GM19328 (cell line): ENCODE measurements at regions not wholly inside any gene's neighbourhood (a gene's known extent, or its start where the extent isn't known, plus 50 kb on each side); places are given as distances from the start of the nearest gene placed in this dataset.
"Not testable (repeated sequence)": the region's sequence is repeated elsewhere in the genome, so short reads cannot be mapped to it uniquely, and the experiment has no call there.

Source experiments
- ATAC-seq: cut with Tn5 transposase; IDR thresholded peaks from one replicate; pipeline ENCODE4 v1.9.1; 2021; ENCODE audit warnings: mild to moderate bottlenecking, moderate library complexity; ENCODE audit not compliant: unreplicated experiment

- no peak for ATAC-seq
Observed at GRCh38 chr2:101610750-101611315, 86.7 kb upstream of the MAP4K4 start.

DNA sequence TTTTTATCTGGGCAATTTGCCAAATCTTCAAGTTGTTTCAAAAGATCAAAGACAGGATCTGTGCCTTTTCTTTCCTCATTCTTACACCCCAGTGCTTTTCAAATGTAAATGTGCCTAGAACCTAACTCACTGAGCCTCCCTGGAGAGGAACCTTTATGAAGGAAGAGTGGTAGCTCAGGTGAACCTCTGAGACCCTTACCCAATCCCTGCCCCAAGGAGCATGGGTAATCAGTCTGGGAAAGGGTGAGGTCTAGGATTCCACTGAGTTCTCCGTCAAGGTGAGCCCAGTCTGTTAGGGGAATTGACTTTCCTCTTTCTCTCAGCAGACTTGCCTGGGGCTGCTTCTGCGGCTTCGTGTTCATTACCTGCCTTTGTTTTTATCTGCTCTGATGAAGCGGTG, 88.1 kb upstream of the MAP4K4 start:
- no peak for ATAC-seq

DNA sequence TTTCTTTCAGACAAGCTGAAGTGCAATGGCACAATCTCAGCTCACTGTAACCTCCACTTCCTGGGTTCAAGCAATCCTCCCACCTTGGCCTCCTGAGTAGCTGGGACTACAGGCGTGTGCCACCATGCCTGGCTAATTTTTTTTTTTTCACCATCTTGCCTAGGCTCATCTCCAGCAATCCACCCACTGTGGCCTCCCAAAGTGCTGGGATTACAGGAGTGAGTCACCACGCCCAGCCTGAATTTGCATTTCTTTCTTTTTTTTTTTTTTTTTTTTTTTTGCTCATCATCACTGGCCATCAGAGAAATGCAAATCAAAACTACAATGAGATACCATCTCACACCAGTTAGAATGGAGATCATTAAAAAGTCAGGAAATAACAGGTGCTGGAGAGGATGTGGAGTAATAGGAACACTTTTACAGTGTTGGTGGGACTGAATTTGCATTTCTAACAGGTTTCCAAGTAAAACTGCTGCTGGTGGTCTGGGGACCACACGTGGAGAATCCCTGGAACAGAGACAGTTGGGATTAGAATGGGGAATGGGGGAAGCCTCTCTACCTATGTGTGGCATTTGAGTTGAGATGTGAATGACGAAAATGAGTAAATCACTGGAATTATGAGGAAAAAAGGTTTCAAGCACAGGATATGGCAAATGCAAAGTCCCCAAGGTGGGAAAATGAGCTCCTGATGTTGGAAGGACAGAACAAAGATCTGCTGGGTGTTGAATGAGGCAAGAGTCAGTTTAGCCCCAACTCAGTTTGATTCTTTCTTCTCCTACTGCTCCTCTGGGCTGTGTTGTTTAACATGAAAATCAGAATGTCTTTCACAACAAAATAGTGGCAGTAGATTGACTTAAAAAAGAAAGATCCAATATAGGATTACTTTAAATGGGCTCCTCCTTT, 88.8 kb upstream of the MAP4K4 start:
- ATAC-seq: no peak

- ATAC-seq: no peak
Observed at GRCh38 chr2:101597347-101597944, 100.1 kb upstream of the MAP4K4 start.

GRCh38 chr2:101596333-101596732, 101.2 kb upstream of the MAP4K4 start:
- no peak for ATAC-seq

- ATAC-seq: no peak
Observed at GRCh38 chr2:101587251-101587650, 110.3 kb upstream of the MAP4K4 start.

DNA sequence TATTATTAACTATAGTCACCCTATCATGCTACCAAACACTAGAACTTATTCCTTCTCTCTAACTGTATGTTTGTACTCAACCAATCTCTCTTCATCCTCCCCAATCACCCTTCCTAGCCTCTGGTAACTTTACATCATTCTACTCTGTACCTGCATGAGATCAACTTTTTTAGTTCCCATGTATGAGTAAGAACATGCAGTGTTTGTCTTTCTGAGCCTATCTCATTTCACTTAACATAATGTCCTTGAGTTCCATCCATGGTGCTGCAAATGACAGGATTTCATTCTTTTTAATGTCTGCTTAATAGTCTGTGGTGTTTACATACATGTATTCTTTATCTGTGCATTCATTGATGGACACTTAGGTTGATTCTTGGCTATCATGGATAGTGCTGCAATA, 108.9 kb upstream of the RFX8 start:
- no peak for ATAC-seq

DNA sequence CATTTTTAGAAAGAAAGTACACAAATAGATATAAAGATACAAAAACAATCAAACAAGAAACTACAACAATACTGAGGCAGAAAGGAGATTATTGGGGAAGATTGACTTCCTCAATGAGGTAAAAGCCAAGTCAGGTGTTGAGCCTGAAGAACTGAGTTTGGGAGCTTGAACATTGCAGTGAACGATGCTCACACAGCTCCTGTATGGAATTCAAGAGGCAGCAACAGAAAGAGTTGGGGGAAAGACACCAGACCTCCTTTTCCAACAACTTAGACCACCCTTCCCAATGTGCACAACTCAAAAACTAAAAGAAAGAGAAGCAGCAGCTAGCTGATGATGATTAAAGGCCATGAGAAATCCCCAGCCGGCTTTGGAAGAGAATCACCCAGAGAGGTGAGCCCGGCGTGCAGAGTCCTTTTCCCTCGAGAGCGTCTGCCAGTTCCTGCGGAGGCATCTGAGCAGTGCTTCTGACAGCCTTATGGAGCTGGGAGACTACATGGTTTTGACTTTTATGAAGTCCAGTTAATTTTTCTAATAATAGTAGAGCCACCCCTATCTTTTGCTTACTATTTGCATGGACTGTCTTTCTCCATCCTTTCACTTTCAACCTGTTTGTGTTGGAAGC, 106.9 kb upstream of the RFX8 start:
- no peak for ATAC-seq

DNA sequence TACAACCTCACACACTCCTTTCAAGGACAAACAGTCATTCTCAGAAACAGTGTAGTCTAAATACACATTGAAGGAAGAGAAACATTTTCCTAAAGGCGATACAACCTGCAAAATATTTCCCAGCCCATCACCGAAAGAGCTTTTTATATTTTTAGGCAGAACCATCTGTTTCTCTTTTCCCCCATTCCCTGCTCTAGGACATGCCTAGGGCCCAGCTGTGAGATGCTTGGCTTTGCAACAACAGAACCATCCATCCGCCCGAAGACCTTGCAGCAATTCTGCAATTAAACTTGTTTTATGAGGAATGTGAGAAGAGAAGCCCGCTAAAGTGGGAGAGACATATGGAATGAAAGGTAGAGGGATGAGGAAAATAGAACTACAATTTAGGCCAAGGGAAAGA, 105.6 kb upstream of the RFX8 start:
- ATAC-seq: no peak

DNA sequence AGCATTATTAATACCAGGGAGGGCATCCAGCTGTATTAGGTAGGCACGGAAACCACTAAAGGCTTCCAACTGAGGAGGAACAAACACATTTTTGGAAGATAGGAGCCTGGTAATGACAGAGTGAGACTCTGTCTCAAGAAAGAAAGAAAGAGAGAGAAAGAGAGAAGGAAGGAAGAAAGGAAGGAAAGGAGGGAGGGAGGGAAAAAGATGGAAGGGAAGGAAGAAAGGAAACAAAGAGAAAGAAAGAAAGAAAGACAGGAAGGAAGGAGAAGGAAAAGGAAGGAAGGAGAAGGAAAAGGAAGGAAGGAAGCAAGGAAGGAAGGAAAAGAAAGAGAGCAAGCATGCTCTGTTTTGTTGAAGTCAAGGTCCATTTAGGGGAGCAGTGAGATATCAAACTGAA, 103.8 kb upstream of the RFX8 start:
- no peak for ATAC-seq

GRCh38 chr2:101578135-101578534, 103.2 kb upstream of the RFX8 start:
- ATAC-seq: not testable (repeated sequence)

DNA sequence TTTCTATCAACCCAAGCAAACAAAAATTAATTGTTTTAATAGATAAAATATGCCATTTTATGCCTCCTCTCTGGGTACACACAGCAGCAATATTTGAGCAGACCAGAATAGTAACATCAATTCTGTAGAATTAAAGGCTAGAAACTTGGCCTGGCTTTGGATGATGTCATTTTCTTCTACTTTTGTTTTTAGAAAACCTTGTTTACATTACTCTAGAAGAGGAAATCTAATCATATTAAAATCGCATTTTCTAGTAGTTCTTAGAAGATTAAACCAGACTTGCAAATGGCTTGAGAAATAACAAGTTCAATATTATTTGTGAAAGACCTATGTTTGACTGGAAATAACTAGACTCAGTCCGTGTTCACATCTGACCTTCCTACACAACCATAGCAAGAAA, 102.3 kb upstream of the RFX8 start:
- no peak for ATAC-seq

- no peak for ATAC-seq
Observed at GRCh38 chr2:101574622-101575021, 99.7 kb upstream of the RFX8 start.

GRCh38 chr2:101571951-101572350, 97.0 kb upstream of the RFX8 start:
- ATAC-seq: no peak

GRCh38 chr2:101569886-101570520, 95.1 kb upstream of the RFX8 start:
- no peak for ATAC-seq

- no peak for ATAC-seq
Observed at GRCh38 chr2:101568969-101569368, 94.1 kb upstream of the RFX8 start.

GRCh38 chr2:101566632-101567228, 91.8 kb upstream of the RFX8 start:
- no peak for ATAC-seq

DNA sequence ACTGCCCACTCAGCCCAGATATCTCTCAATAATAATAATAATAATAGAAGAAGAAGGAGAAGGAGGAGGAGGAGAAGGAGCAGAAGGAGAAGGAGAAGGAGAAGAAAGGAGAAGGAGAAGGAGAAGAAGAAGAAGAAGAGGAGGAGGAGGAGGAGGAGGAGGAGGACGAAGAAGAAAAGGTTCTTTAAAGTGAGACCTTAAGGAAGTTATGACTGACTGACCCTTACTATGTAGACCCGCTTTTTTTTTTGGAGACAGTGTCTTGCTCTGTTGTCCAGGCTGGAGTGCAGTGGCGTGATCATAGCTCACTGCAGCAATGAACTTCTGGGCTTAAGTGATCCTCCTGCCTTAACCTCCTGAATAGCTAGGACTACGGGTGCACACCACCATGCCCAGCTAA, 88.9 kb upstream of the RFX8 start:
- ATAC-seq: no peak

DNA sequence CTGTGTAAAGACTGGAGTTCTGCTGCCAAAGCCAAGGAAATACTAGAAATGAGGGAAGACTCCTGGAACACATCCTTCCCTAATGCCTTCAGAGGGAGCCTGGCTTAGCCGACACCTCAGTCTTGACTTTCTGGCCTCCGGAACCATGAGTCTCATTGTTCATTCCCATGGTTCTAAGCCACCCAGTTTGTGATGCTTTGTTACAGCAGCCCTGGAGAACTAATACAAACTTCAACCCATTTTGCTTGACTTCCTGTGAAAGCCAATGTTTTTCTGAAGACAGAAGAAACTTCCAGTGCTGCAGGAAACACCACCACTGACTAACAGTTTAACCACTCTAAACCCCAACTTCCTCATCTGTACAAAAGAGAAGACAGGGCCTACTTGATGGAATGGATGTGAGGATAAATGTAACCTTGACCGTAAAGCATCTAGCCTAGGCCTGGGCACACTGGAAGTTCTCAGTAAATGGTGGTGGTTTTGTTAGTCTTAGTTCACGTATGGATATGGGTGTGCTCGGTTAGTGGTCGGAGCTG, 85.9 kb upstream of the RFX8 start:
- ATAC-seq: no peak

DNA sequence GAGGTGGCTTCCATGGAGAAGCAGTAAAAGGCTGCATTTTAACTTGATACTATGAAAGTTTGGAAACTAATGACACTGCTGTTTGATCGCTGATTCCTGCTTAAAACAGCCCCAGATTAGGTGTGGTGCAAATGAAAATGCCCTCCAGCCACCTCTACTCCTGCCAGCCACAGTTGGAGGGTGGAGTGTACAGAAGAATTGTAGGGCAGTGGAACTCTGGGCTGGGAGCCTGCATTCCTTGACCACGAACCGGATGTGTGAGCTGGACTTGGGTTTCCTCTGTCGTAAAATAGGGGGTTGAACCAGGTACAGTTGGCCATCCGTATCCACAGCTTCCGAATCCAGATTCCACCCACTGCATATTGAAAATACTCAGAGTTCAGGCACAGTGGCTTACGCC, 84.6 kb upstream of the RFX8 start:
- no peak for ATAC-seq
